Liver (tissue), 8 donors: ENCODE measurements at regions not wholly inside any gene's neighbourhood (a gene's known extent, or its start where the extent isn't known, plus 50 kb on each side); places are given as distances from the start of the nearest gene placed in this dataset.

ENCODE experiments used
- DNase-seq: peaks from one replicate; pipeline ENCODE4 v3.0.0-alpha.2; 2017; ENCODE audit warnings: low spot score
- H3K27ac ChIP-seq, 2 donors: one replicate each; pipeline ENCODE4 v1.7.0; 2013; ENCODE audit warnings: inconsistent platforms in 2 of 2, low read length in 2 of 2, control low read depth in 1 of 2, low read depth in 1 of 2, mild to moderate bottlenecking in 1 of 2
- H3K27me3 ChIP-seq, 4 donors: one replicate each; pipeline versions ENCODE4 v1.6.1 to v1.7.0; 2013; ENCODE audit warnings: low read length in 3 of 4, inconsistent platforms in 1 of 4, mild to moderate bottlenecking in 1 of 4, moderate library complexity in 1 of 4; ENCODE audit not compliant: control insufficient read depth in 4 of 4, insufficient read depth in 4 of 4
- H3K36me3 ChIP-seq, 4 donors: one replicate each; pipeline versions ENCODE4 v1.6.1 to v1.7.0; 2013; ENCODE audit warnings: low read length in 3 of 4, mild to moderate bottlenecking in 3 of 4, low read depth in 1 of 4, moderate library complexity in 1 of 4; ENCODE audit not compliant: control insufficient read depth in 4 of 4, insufficient read depth in 3 of 4
- H3K4me1 ChIP-seq, 4 donors: one replicate each; pipeline versions ENCODE4 v1.6.1 to v1.7.0; 2013; ENCODE audit warnings: low read length in 3 of 4, mild to moderate bottlenecking in 3 of 4, moderate library complexity in 1 of 4; ENCODE audit not compliant: control insufficient read depth in 4 of 4, insufficient read depth in 4 of 4
- H3K4me3 ChIP-seq, 3 donors: one replicate each; pipeline versions ENCODE4 v1.6.1 to v1.7.0; 2013; ENCODE audit warnings: low read length in 3 of 3, control low read depth in 1 of 3, low read depth in 1 of 3, mild to moderate bottlenecking in 1 of 3
- H3K9ac ChIP-seq, 2 donors: one replicate each; pipeline ENCODE4 v1.7.0; 2013; ENCODE audit warnings: low read length in 2 of 2, mild to moderate bottlenecking in 2 of 2, moderate library complexity in 2 of 2, control low read depth in 1 of 2, low read depth in 1 of 2
- H3K9me3 ChIP-seq, 4 donors: one replicate each; pipeline versions ENCODE4 v1.6.1 to v1.7.0; 2013; ENCODE audit warnings: low read length in 3 of 4; ENCODE audit not compliant: control insufficient read depth in 4 of 4
- EGR1 ChIP-seq, 2 donors: IDR thresholded peaks; 2 replicates each; pipeline ENCODE4 v1.6.1; 2016 to 2018; ENCODE audit warnings: antibody characterized with exemption in 2 of 2, low read depth in 2 of 2
- FOXA1 ChIP-seq: IDR thresholded peaks from 2 replicates; pipeline ENCODE4 v1.6.1; 2016; ENCODE audit warnings: antibody characterized with exemption
- FOXA2 ChIP-seq: IDR thresholded peaks from 2 replicates; pipeline ENCODE4 v1.6.1; 2016; ENCODE audit warnings: antibody characterized with exemption
- GABPA ChIP-seq, 2 donors: IDR thresholded peaks in 1 of 2; conservative IDR thresholded peaks in 1 of 2; 2 replicates each; pipeline ENCODE4 v1.6.1; 2016; ENCODE audit warnings: antibody characterized with exemption in 2 of 2, mild to moderate bottlenecking in 1 of 2, moderate library complexity in 1 of 2
- HNF4A ChIP-seq, 2 donors: conservative IDR thresholded peaks; 2 replicates each; pipeline ENCODE4 v1.6.1; 2016; ENCODE audit warnings: antibody characterized with exemption in 2 of 2, mild to moderate bottlenecking in 2 of 2
- HNF4G ChIP-seq: IDR thresholded peaks from 2 replicates; pipeline ENCODE4 v1.6.1; 2016; ENCODE audit warnings: antibody characterized with exemption
- JUND ChIP-seq, 2 donors: IDR thresholded peaks; 2 replicates each; pipeline ENCODE4 v1.6.1; 2016; ENCODE audit warnings: antibody characterized with exemption in 2 of 2
- MAX ChIP-seq: IDR thresholded peaks from 2 replicates; pipeline ENCODE4 v1.6.1; 2016; ENCODE audit warnings: antibody characterized with exemption
- NR2F2 ChIP-seq: IDR thresholded peaks from 2 replicates; pipeline ENCODE4 v1.6.1; 2016; ENCODE audit warnings: antibody characterized with exemption
- RAD21 ChIP-seq, 2 donors: IDR thresholded peaks; 2 replicates each; pipeline ENCODE4 v1.6.1; 2016; ENCODE audit warnings: antibody characterized with exemption in 2 of 2, mild to moderate bottlenecking in 2 of 2
- RXRA ChIP-seq, 2 donors: IDR thresholded peaks; 2 replicates each; pipeline ENCODE4 v1.6.1; 2017 to 2018; ENCODE audit warnings: antibody characterized with exemption in 2 of 2, mild to moderate bottlenecking in 1 of 2
- SP1 ChIP-seq: IDR thresholded peaks from 2 replicates; pipeline ENCODE4 v1.6.1; 2018; ENCODE audit warnings: antibody characterized with exemption, mild to moderate bottlenecking
- TAF1 ChIP-seq: conservative IDR thresholded peaks from 2 replicates; pipeline ENCODE4 v1.6.1; 2016; ENCODE audit warnings: antibody characterized with exemption, mild to moderate bottlenecking
- YY1 ChIP-seq: IDR thresholded peaks from 2 replicates; pipeline ENCODE4 v1.6.1; 2016; ENCODE audit warnings: antibody characterized with exemption, mild to moderate bottlenecking
- ZBTB33 ChIP-seq: IDR thresholded peaks from 2 replicates; pipeline ENCODE4 v1.6.1; 2016; ENCODE audit warnings: antibody characterized with exemption
- WGBS: extraction: QIAGEN DNeasy Blood & Tissue Kit; methylation state at CpG from one replicate; pipeline ENCODE4 v1.1.7; 2013; 5-methylcytosine and 5-hydroxymethylcytosine counted together
- TF ChIP-seq, protein P1 (sequence below): fragments of 150-350 bp; IDR thresholded peaks from 2 replicates; pipeline ENCODE4 v1.5.1; 2017; ENCODE audit warnings: improper control_type of control experiment, low read depth, low read length; ENCODE audit not compliant: missing input control
- TF ChIP-seq, protein P2 (sequence below): IDR thresholded peaks from 2 replicates; pipeline ENCODE4 v1.6.1; 2016; ENCODE audit warnings: antibody characterized with exemption
- TF ChIP-seq, protein P3 (sequence below): IDR thresholded peaks from 2 replicates; pipeline ENCODE4 v1.6.1; 2016; ENCODE audit warnings: antibody characterized with exemption, mild to moderate bottlenecking
- donor health status: healthy.
- donor health status: healthy.
- donor health status: healthy.
- donor health status: healthy.
- donor health status: healthy.

- H3K27me3 ChIP-seq, result no peaks in the 10 kb centered on the region
- TF ChIP-seq JUND (IDR thresholded peaks at IDR 0.05) (peak; percentile 58 to 76), TAF1 (no peak), HNF4G (no peak), FOXA2 (no peak), RXRA (IDR thresholded peaks at IDR 0.05) (no peak), ZBTB33 (no peak), GABPA (IDR thresholded peaks at IDR 0.05 in 1 of 2, conservative IDR thresholded peaks at IDR 0.05 in 1 of 2) (no peak), NR2F2 (peak; percentile 59), FOXA1 (no peak), MAX (peak; percentile 29), HNF4A (conservative IDR thresholded peaks at IDR 0.05) (no peak), SP1 (no peak), RAD21 (IDR thresholded peaks at IDR 0.05) (no peak), YY1 (no peak), EGR1 (IDR thresholded peaks at IDR 0.05; ENCODE audit: low read depth in 2 of 2) (no peak)
- TF ChIP-seq, protein P1, sequence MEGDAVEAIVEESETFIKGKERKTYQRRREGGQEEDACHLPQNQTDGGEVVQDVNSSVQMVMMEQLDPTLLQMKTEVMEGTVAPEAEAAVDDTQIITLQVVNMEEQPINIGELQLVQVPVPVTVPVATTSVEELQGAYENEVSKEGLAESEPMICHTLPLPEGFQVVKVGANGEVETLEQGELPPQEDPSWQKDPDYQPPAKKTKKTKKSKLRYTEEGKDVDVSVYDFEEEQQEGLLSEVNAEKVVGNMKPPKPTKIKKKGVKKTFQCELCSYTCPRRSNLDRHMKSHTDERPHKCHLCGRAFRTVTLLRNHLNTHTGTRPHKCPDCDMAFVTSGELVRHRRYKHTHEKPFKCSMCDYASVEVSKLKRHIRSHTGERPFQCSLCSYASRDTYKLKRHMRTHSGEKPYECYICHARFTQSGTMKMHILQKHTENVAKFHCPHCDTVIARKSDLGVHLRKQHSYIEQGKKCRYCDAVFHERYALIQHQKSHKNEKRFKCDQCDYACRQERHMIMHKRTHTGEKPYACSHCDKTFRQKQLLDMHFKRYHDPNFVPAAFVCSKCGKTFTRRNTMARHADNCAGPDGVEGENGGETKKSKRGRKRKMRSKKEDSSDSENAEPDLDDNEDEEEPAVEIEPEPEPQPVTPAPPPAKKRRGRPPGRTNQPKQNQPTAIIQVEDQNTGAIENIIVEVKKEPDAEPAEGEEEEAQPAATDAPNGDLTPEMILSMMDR, result no peak
- TF ChIP-seq, protein P2, sequence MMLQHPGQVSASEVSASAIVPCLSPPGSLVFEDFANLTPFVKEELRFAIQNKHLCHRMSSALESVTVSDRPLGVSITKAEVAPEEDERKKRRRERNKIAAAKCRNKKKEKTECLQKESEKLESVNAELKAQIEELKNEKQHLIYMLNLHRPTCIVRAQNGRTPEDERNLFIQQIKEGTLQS, result peak; percentile 12
- TF ChIP-seq, protein P3, sequence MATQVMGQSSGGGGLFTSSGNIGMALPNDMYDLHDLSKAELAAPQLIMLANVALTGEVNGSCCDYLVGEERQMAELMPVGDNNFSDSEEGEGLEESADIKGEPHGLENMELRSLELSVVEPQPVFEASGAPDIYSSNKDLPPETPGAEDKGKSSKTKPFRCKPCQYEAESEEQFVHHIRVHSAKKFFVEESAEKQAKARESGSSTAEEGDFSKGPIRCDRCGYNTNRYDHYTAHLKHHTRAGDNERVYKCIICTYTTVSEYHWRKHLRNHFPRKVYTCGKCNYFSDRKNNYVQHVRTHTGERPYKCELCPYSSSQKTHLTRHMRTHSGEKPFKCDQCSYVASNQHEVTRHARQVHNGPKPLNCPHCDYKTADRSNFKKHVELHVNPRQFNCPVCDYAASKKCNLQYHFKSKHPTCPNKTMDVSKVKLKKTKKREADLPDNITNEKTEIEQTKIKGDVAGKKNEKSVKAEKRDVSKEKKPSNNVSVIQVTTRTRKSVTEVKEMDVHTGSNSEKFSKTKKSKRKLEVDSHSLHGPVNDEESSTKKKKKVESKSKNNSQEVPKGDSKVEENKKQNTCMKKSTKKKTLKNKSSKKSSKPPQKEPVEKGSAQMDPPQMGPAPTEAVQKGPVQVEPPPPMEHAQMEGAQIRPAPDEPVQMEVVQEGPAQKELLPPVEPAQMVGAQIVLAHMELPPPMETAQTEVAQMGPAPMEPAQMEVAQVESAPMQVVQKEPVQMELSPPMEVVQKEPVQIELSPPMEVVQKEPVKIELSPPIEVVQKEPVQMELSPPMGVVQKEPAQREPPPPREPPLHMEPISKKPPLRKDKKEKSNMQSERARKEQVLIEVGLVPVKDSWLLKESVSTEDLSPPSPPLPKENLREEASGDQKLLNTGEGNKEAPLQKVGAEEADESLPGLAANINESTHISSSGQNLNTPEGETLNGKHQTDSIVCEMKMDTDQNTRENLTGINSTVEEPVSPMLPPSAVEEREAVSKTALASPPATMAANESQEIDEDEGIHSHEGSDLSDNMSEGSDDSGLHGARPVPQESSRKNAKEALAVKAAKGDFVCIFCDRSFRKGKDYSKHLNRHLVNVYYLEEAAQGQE, result no peak
- no peak overlapping the region for H3K9ac ChIP-seq
- no peaks in the 10 kb centered on the region for H3K36me3 ChIP-seq
- DNase-seq, result no peak
- no peak overlapping the region for H3K4me3 ChIP-seq
- 72% methylated on average over 7 of the region's 7 CpGs for WGBS
- H3K4me1 ChIP-seq, result no peaks in the 10 kb centered on the region
- no peak overlapping the region for H3K27ac ChIP-seq
- H3K9me3 ChIP-seq, result no peaks in the 10 kb centered on the region
These were observed 228.2 kb upstream of the USP24 start for GRCh38 chr1:55443175-55443915.
